Mammary epithelial cell (primary cell): ENCODE measurements at regions not wholly inside any gene's neighbourhood (a gene's known extent, or its start where the extent isn't known, plus 50 kb on each side); places are given as distances from the start of the nearest gene placed in this dataset.

Experiments
- CTCF ChIP-seq, 2 donors: IDR thresholded peaks in 1 of 2; conservative IDR thresholded peaks in 1 of 2; 2 replicates each; pipeline ENCODE4 v1.5.1; 2011 to 2012; ENCODE audit warnings: inconsistent platforms in 2 of 2, low read length in 2 of 2, mild to moderate bottlenecking in 2 of 2, control low read depth in 1 of 2, low read depth in 1 of 2; ENCODE audit not compliant: insufficient read depth in 1 of 2; ENCODE audit errors: extremely low read depth in 1 of 2
- EZH2 ChIP-seq: IDR thresholded peaks from 2 replicates; pipeline ENCODE4 v1.6.1; 2012; ENCODE audit warnings: low read length, inconsistent platforms, borderline replicate concordance

DNA sequence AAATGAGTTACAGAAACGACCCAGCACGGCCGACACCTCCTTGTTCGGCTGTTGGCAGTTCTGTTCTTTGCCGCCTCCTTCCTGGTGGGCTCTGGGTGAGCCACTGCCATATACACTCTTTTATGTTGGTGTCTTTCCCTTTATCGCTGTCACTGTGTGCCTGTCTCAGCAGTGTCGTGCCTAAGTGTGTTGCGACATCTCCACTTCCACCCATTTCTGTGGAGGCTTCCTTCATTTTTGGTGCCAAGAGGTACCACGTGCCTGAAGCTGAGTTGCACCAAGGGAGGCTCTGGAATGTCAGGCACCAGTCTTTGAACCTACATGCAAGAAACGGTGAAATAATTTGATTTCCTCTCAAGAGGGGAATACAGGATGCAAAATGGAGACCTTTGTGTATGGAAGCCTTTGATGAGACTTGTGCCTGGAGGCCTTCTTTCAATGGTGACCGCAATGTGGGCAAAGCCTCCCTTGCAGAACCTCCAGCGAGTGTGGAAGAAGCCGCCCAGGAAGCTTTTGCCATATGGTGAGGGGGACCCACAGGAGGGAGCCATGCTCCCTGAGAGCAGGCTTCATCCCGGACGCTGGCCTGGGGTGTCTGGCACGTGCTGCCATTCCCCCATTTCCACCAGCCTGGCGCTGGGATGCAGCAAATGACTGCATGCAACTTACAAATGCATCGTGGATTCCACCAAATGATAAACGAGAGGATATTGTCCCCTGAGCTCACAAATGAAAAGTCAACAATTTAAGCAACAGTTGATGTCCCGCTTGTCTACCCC lies 136.2 kb downstream of the TEX29 start:
- no peak for TF ChIP-seq CTCF (conservative IDR thresholded peaks at IDR 0.05 in 1 of 2, IDR thresholded peaks at IDR 0.05 in 1 of 2; ENCODE audit: extremely low read depth in 1 of 2, insufficient read depth in 1 of 2, low read depth in 1 of 2, low read length in 2 of 2)
- no peak for TF ChIP-seq EZH2
